Liver (tissue), 8 donors: ENCODE measurements at regions not wholly inside any gene's neighbourhood (a gene's known extent, or its start where the extent isn't known, plus 50 kb on each side); places are given as distances from the start of the nearest gene placed in this dataset.

Experiments used
- DNase-seq: peaks from one replicate; pipeline ENCODE4 v3.0.0-alpha.2; 2017; ENCODE audit warnings: low spot score
- H3K27ac ChIP-seq, 2 donors: one replicate each; pipeline ENCODE4 v1.7.0; 2013; ENCODE audit warnings: inconsistent platforms in 2 of 2, low read length in 2 of 2, control low read depth in 1 of 2, low read depth in 1 of 2, mild to moderate bottlenecking in 1 of 2
- H3K27me3 ChIP-seq, 4 donors: one replicate each; pipeline versions ENCODE4 v1.6.1 to v1.7.0; 2013; ENCODE audit warnings: low read length in 3 of 4, inconsistent platforms in 1 of 4, mild to moderate bottlenecking in 1 of 4, moderate library complexity in 1 of 4; ENCODE audit not compliant: control insufficient read depth in 4 of 4, insufficient read depth in 4 of 4
- H3K36me3 ChIP-seq, 4 donors: one replicate each; pipeline versions ENCODE4 v1.6.1 to v1.7.0; 2013; ENCODE audit warnings: low read length in 3 of 4, mild to moderate bottlenecking in 3 of 4, low read depth in 1 of 4, moderate library complexity in 1 of 4; ENCODE audit not compliant: control insufficient read depth in 4 of 4, insufficient read depth in 3 of 4
- H3K4me1 ChIP-seq, 4 donors: one replicate each; pipeline versions ENCODE4 v1.6.1 to v1.7.0; 2013; ENCODE audit warnings: low read length in 3 of 4, mild to moderate bottlenecking in 3 of 4, moderate library complexity in 1 of 4; ENCODE audit not compliant: control insufficient read depth in 4 of 4, insufficient read depth in 4 of 4
- H3K4me3 ChIP-seq, 3 donors: one replicate each; pipeline versions ENCODE4 v1.6.1 to v1.7.0; 2013; ENCODE audit warnings: low read length in 3 of 3, control low read depth in 1 of 3, low read depth in 1 of 3, mild to moderate bottlenecking in 1 of 3
- H3K9ac ChIP-seq, 2 donors: one replicate each; pipeline ENCODE4 v1.7.0; 2013; ENCODE audit warnings: low read length in 2 of 2, mild to moderate bottlenecking in 2 of 2, moderate library complexity in 2 of 2, control low read depth in 1 of 2, low read depth in 1 of 2
- H3K9me3 ChIP-seq, 4 donors: one replicate each; pipeline versions ENCODE4 v1.6.1 to v1.7.0; 2013; ENCODE audit warnings: low read length in 3 of 4; ENCODE audit not compliant: control insufficient read depth in 4 of 4
- CTCF ChIP-seq: fragments of 150-350 bp; IDR thresholded peaks from 2 replicates; pipeline ENCODE4 v1.5.1; 2017; ENCODE audit warnings: improper control_type of control experiment, low read depth, low read length; ENCODE audit not compliant: missing input control
- EGR1 ChIP-seq, 2 donors: IDR thresholded peaks; 2 replicates each; pipeline ENCODE4 v1.6.1; 2016 to 2018; ENCODE audit warnings: antibody characterized with exemption in 2 of 2, low read depth in 2 of 2
- FOXA1 ChIP-seq: IDR thresholded peaks from 2 replicates; pipeline ENCODE4 v1.6.1; 2016; ENCODE audit warnings: antibody characterized with exemption
- FOXA2 ChIP-seq: IDR thresholded peaks from 2 replicates; pipeline ENCODE4 v1.6.1; 2016; ENCODE audit warnings: antibody characterized with exemption
- GABPA ChIP-seq, 2 donors: IDR thresholded peaks in 1 of 2; conservative IDR thresholded peaks in 1 of 2; 2 replicates each; pipeline ENCODE4 v1.6.1; 2016; ENCODE audit warnings: antibody characterized with exemption in 2 of 2, mild to moderate bottlenecking in 1 of 2, moderate library complexity in 1 of 2
- HNF4A ChIP-seq, 2 donors: conservative IDR thresholded peaks; 2 replicates each; pipeline ENCODE4 v1.6.1; 2016; ENCODE audit warnings: antibody characterized with exemption in 2 of 2, mild to moderate bottlenecking in 2 of 2
- HNF4G ChIP-seq: IDR thresholded peaks from 2 replicates; pipeline ENCODE4 v1.6.1; 2016; ENCODE audit warnings: antibody characterized with exemption
- JUND ChIP-seq, 2 donors: IDR thresholded peaks; 2 replicates each; pipeline ENCODE4 v1.6.1; 2016; ENCODE audit warnings: antibody characterized with exemption in 2 of 2
- NR2F2 ChIP-seq: IDR thresholded peaks from 2 replicates; pipeline ENCODE4 v1.6.1; 2016; ENCODE audit warnings: antibody characterized with exemption
- RAD21 ChIP-seq, 2 donors: IDR thresholded peaks; 2 replicates each; pipeline ENCODE4 v1.6.1; 2016; ENCODE audit warnings: antibody characterized with exemption in 2 of 2, mild to moderate bottlenecking in 2 of 2
- RXRA ChIP-seq, 2 donors: IDR thresholded peaks; 2 replicates each; pipeline ENCODE4 v1.6.1; 2017 to 2018; ENCODE audit warnings: antibody characterized with exemption in 2 of 2, mild to moderate bottlenecking in 1 of 2
- SP1 ChIP-seq: IDR thresholded peaks from 2 replicates; pipeline ENCODE4 v1.6.1; 2018; ENCODE audit warnings: antibody characterized with exemption, mild to moderate bottlenecking
- TAF1 ChIP-seq: conservative IDR thresholded peaks from 2 replicates; pipeline ENCODE4 v1.6.1; 2016; ENCODE audit warnings: antibody characterized with exemption, mild to moderate bottlenecking
- YY1 ChIP-seq: IDR thresholded peaks from 2 replicates; pipeline ENCODE4 v1.6.1; 2016; ENCODE audit warnings: antibody characterized with exemption, mild to moderate bottlenecking
- WGBS: extraction: QIAGEN DNeasy Blood & Tissue Kit; methylation state at CpG from one replicate; pipeline ENCODE4 v1.1.7; 2013; 5-methylcytosine and 5-hydroxymethylcytosine counted together
- TF ChIP-seq, protein P1 (sequence below): IDR thresholded peaks from 2 replicates; pipeline ENCODE4 v1.6.1; 2016; ENCODE audit warnings: antibody characterized with exemption
- TF ChIP-seq, protein P2 (sequence below): IDR thresholded peaks from 2 replicates; pipeline ENCODE4 v1.6.1; 2016; ENCODE audit warnings: antibody characterized with exemption, mild to moderate bottlenecking
- TF ChIP-seq, protein P3 (sequence below): IDR thresholded peaks from 2 replicates; pipeline ENCODE4 v1.6.1; 2016; ENCODE audit warnings: antibody characterized with exemption
- TF ChIP-seq, protein P4 (sequence below): IDR thresholded peaks from 2 replicates; pipeline ENCODE4 v1.6.1; 2016; ENCODE audit warnings: antibody characterized with exemption
- donor health status: healthy.
- donor health status: healthy.
- donor health status: healthy.
- donor health status: healthy.
- donor health status: healthy.

DNA sequence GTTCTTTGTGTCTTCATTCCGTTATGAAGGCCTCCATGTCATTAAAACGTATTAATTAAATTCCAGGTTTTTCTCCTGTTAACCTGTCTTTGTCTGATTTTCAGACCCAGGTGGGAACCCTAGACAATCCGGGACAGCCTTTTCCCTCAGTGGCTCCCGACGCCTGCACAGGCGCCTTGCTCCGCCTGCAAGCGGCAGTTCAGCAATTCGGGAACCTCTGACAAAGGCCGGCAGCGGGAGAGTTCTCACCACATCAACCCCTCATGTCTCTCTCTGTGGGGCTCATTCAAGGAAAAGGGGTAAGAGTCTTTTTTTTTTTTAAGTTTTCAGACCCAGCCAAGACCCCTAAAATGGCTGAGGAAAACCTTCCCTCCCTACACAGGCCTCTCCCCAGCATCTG, 259.8 kb upstream of the SALL3 start (continued):
- TF ChIP-seq HNF4A (conservative IDR thresholded peaks at IDR 0.05) (no peak), FOXA2 (no peak)
- TF ChIP-seq, protein P1, sequence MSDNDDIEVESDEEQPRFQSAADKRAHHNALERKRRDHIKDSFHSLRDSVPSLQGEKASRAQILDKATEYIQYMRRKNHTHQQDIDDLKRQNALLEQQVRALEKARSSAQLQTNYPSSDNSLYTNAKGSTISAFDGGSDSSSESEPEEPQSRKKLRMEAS: no peak

DNA sequence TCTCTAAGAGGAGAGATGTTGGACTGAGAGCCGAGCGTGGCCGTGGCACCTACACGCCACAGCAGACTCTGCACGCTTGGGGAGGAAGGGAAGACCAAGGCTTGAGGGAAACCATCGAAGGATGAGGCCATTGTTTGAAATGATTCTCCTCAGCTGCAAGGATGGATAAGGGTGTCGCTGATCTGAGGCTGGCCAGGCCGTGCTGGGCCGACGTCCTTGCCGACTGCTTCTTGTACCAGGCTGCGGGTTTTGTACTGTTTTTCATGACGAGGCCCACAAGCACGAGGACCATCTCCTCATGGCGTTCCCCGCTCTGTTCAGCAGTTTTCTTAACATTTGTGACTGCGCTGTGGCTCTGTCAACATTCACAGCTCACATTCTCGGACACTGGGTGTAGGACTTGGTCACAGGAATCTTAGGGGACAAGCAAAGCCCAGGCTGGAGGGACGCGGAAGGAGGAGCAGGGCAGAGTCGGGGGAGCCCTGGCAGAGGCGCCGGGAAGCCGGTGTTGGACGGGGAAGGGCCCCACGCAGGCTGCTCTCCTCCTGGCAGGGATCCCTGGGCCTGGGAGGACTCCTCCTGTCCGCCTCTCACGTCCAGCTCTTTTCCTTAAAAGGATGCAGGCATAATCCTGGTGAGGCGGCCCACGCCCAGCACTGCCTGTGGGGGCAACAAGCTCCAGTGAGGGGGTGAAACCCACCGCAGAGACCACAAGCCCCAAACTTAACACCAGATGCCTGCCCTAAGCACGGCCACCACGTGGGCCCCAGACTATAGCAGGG, 259.0 kb upstream of the SALL3 start:
- TF ChIP-seq NR2F2 (no peak), RAD21 (IDR thresholded peaks at IDR 0.05) (no peak), FOXA2 (no peak), RXRA (IDR thresholded peaks at IDR 0.05) (no peak), TAF1 (no peak), YY1 (no peak), GABPA (IDR thresholded peaks at IDR 0.05 in 1 of 2, conservative IDR thresholded peaks at IDR 0.05 in 1 of 2) (no peak), EGR1 (IDR thresholded peaks at IDR 0.05; ENCODE audit: low read depth in 2 of 2) (no peak), JUND (IDR thresholded peaks at IDR 0.05) (no peak), SP1 (no peak), HNF4A (conservative IDR thresholded peaks at IDR 0.05) (no peak), HNF4G (no peak), CTCF (no peak), FOXA1 (no peak)
- TF ChIP-seq, protein P2, sequence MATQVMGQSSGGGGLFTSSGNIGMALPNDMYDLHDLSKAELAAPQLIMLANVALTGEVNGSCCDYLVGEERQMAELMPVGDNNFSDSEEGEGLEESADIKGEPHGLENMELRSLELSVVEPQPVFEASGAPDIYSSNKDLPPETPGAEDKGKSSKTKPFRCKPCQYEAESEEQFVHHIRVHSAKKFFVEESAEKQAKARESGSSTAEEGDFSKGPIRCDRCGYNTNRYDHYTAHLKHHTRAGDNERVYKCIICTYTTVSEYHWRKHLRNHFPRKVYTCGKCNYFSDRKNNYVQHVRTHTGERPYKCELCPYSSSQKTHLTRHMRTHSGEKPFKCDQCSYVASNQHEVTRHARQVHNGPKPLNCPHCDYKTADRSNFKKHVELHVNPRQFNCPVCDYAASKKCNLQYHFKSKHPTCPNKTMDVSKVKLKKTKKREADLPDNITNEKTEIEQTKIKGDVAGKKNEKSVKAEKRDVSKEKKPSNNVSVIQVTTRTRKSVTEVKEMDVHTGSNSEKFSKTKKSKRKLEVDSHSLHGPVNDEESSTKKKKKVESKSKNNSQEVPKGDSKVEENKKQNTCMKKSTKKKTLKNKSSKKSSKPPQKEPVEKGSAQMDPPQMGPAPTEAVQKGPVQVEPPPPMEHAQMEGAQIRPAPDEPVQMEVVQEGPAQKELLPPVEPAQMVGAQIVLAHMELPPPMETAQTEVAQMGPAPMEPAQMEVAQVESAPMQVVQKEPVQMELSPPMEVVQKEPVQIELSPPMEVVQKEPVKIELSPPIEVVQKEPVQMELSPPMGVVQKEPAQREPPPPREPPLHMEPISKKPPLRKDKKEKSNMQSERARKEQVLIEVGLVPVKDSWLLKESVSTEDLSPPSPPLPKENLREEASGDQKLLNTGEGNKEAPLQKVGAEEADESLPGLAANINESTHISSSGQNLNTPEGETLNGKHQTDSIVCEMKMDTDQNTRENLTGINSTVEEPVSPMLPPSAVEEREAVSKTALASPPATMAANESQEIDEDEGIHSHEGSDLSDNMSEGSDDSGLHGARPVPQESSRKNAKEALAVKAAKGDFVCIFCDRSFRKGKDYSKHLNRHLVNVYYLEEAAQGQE: no peak
- TF ChIP-seq, protein P3, sequence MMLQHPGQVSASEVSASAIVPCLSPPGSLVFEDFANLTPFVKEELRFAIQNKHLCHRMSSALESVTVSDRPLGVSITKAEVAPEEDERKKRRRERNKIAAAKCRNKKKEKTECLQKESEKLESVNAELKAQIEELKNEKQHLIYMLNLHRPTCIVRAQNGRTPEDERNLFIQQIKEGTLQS: no peak
- TF ChIP-seq, protein P1: no peak
- TF ChIP-seq, protein P4, sequence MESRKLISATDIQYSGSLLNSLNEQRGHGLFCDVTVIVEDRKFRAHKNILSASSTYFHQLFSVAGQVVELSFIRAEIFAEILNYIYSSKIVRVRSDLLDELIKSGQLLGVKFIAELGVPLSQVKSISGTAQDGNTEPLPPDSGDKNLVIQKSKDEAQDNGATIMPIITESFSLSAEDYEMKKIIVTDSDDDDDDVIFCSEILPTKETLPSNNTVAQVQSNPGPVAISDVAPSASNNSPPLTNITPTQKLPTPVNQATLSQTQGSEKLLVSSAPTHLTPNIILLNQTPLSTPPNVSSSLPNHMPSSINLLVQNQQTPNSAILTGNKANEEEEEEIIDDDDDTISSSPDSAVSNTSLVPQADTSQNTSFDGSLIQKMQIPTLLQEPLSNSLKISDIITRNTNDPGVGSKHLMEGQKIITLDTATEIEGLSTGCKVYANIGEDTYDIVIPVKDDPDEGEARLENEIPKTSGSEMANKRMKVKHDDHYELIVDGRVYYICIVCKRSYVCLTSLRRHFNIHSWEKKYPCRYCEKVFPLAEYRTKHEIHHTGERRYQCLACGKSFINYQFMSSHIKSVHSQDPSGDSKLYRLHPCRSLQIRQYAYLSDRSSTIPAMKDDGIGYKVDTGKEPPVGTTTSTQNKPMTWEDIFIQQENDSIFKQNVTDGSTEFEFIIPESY: no peak
- Histone ChIP-seq H3K9ac (no peak overlapping the region), H3K27ac (no peak overlapping the region), H3K4me3 (no peak overlapping the region), H3K27me3 (peaks cover 0 to 4% (median 0%) of the 10 kb centered on the region in 4 donors), H3K4me1 (no peaks in the 10 kb centered on the region), H3K36me3 (no peaks in the 10 kb centered on the region), H3K9me3 (no peaks in the 10 kb centered on the region)
- WGBS: 76% methylated on average over 33 of the region's 33 CpGs
- no peak for DNase-seq
